HCT116 (cell line): ENCODE measurements at regions not wholly inside any gene's neighbourhood (a gene's known extent, or its start where the extent isn't known, plus 50 kb on each side); places are given as distances from the start of the nearest gene placed in this dataset.

Source experiments
- ATAC-seq: fragments of 200-7000 bp; cut with Tn5 transposase; 2 replicates; pipeline ENCODE4 v1.9.1; 2020; ENCODE audit warnings: mild to moderate bottlenecking, moderate library complexity
- BruUV-seq: library from RNA; stranded (reverse); fragments of 400-500 nt; replicated peaks from 2 replicates; lab custom pipeline; 2021; lab: Mats Ljungman, UMichigan
- CTCF ChIA-PET: fragments of 300-600 bp; sonication (Branson Sonifier 250); formaldehyde crosslinking; loops from one replicate; lab custom pipeline; 2021; ENCODE audit warnings: antibody characterized with exemption; lab: Charles Lee
- POLR2A ChIA-PET: fragments of 300-600, 350-600 bp; sonication (Branson Sonifier 250); formaldehyde crosslinking; loops from one replicate; lab custom pipeline; 2021; ENCODE audit warnings: antibody characterized with exemption; lab: Charles Lee
- RAD21 ChIA-PET, 2 experiments: fragments of 300-600 bp; sonication (Branson Sonifier 250); formaldehyde crosslinking; loops; one replicate each; lab custom pipeline; 2023; ENCODE audit warnings: low total read pairs in 2 of 2; ENCODE audit not compliant: uncharacterized antibody in 2 of 2, unreplicated experiment in 2 of 2, low non-redundant PET in 1 of 2; lab: Charles Lee
- DNase-seq: peaks from one replicate; pipeline ENCODE4 v3.0.0-alpha.2; 2010; ENCODE audit warnings: low read depth, low spot score
- H2AFZ ChIP-seq: fragments of 200-600 bp; shearing (Covaris generic), sonication (generic); 2 replicates; pipeline ENCODE4 v1.6.1; 2017; ENCODE audit warnings: low read depth, mixed run types, mixed read lengths, antibody characterized with exemption, low read length; ENCODE audit not compliant: poor library complexity, severe bottlenecking
- H3K27ac ChIP-seq: 2 replicates; pipeline ENCODE4 v1.5.1; 2012; ENCODE audit warnings: low read depth, low read length
- H3K27me3 ChIP-seq: fragments of 200-600 bp; sonication (generic); 2 replicates; pipeline ENCODE4 v1.6.1; 2016; ENCODE audit warnings: mixed run types, low read length, mixed read lengths; ENCODE audit not compliant: insufficient read depth
- H3K36me3 ChIP-seq, 2 experiments: fragments of 200-500 bp in 1 of 2; fragments of 200-600 bp in 1 of 2; sonication (Bioruptor generic) in 1 of 2; sonication (generic) in 1 of 2; 2 replicates each; pipeline versions ENCODE4 v1.5.1 to v1.6.1; 2014 to 2016; ENCODE audit warnings: low read length in 2 of 2, inconsistent platforms in 1 of 2, mixed read lengths in 1 of 2, mixed run types in 1 of 2; ENCODE audit not compliant: insufficient read depth in 2 of 2, control insufficient read depth in 1 of 2
- H3K4me1 ChIP-seq, 2 experiments: fragments of 200-600 bp in 1 of 2; sonication (generic) in 1 of 2; 2 replicates each; pipeline versions ENCODE4 v1.5.1 to v1.6.1; 2012 to 2017; ENCODE audit warnings: low read length in 2 of 2, inconsistent platforms in 1 of 2, mild to moderate bottlenecking in 1 of 2, mixed read lengths in 1 of 2, mixed run types in 1 of 2, moderate library complexity in 1 of 2; ENCODE audit not compliant: insufficient read depth in 2 of 2, control insufficient read depth in 1 of 2
- H3K4me2 ChIP-seq: fragments of 200-600 bp; sonication (generic); 2 replicates; pipeline ENCODE4 v1.6.1; 2017; ENCODE audit warnings: mixed run types, low read length, mixed read lengths
- H3K4me3 ChIP-seq, 2 experiments: fragments of 200-600 bp in 1 of 2; sonication (generic) in 1 of 2; replicated peaks in 1 of 2; 2 replicates each; pipeline ENCODE4 v1.5.1; 2011 to 2016; ENCODE audit warnings: low read length in 2 of 2, control low read depth in 1 of 2, low read depth in 1 of 2, mild to moderate bottlenecking in 1 of 2, mixed read lengths in 1 of 2, mixed run types in 1 of 2
- H3K79me2 ChIP-seq: fragments of 200-600 bp; sonication (generic); 2 replicates; pipeline ENCODE4 v1.6.1; 2017; ENCODE audit warnings: mild to moderate bottlenecking, mixed run types, low read length, moderate library complexity, mixed read lengths; ENCODE audit not compliant: insufficient read depth
- H3K9ac ChIP-seq: fragments of 200-600 bp; sonication (generic); 2 replicates; pipeline ENCODE4 v1.6.1; 2016; ENCODE audit warnings: low read length, mixed read lengths
- H3K9me2 ChIP-seq: fragments of 200-600 bp; sonication (generic), shearing (Covaris generic); 2 replicates; pipeline ENCODE4 v1.6.1; 2017; ENCODE audit warnings: mixed run types, mild to moderate bottlenecking, moderate library complexity; ENCODE audit not compliant: insufficient read depth
- H3K9me3 ChIP-seq, 2 experiments: fragments of 200-500 bp in 1 of 2; fragments of 200-600 bp in 1 of 2; sonication (Bioruptor generic) in 1 of 2; sonication (generic) in 1 of 2; 2 replicates each; pipeline ENCODE4 v1.6.1; 2014 to 2017; ENCODE audit warnings: low read length in 2 of 2, mixed read lengths in 2 of 2, inconsistent platforms in 1 of 2, low read depth in 1 of 2, mild to moderate bottlenecking in 1 of 2, mixed run types in 1 of 2, moderate library complexity in 1 of 2; ENCODE audit not compliant: control insufficient read depth in 1 of 2, insufficient read depth in 1 of 2
- H4K20me1 ChIP-seq: fragments of 200-600 bp; sonication (generic), shearing (Covaris generic); 2 replicates; pipeline ENCODE4 v1.6.1; 2017; ENCODE audit warnings: mixed run types, mild to moderate bottlenecking, moderate library complexity; ENCODE audit not compliant: insufficient read depth
- CEBPB ChIP-seq: IDR thresholded peaks from 2 replicates; pipeline ENCODE4 v1.6.1; 2012; ENCODE audit warnings: low read depth
- EGR1 ChIP-seq: IDR thresholded peaks from 2 replicates; pipeline ENCODE4 v1.6.1; 2012; ENCODE audit warnings: low read depth
- EZH2phosphoT487 ChIP-seq: fragments of 200-600 bp; IDR thresholded peaks from 2 replicates; pipeline ENCODE4 v1.6.1; 2018; ENCODE audit warnings: antibody characterized with exemption, borderline replicate concordance
- POLR2A ChIP-seq: IDR thresholded peaks from 2 replicates; pipeline ENCODE4 v1.7.0; 2011; ENCODE audit warnings: borderline replicate concordance; ENCODE audit not compliant: insufficient read depth, insufficient read length; ENCODE audit errors: extremely low read depth
- POLR2AphosphoS5 ChIP-seq: IDR thresholded peaks from 2 replicates; pipeline ENCODE4 v1.6.1; 2011; ENCODE audit warnings: mild to moderate bottlenecking, low read depth, low read length, moderate library complexity
- SIN3A ChIP-seq: IDR thresholded peaks from 2 replicates; pipeline ENCODE4 v1.6.1; 2012; ENCODE audit warnings: low read depth
- SP1 ChIP-seq: IDR thresholded peaks from 2 replicates; pipeline ENCODE4 v1.6.1; 2012; ENCODE audit warnings: low read depth
- TCF7L2 ChIP-seq: IDR thresholded peaks from 2 replicates; pipeline ENCODE4 v1.7.0; 2011; ENCODE audit warnings: borderline replicate concordance, inconsistent platforms; ENCODE audit not compliant: insufficient read depth, insufficient read length; ENCODE audit errors: extremely low read depth
- YY1 ChIP-seq: IDR thresholded peaks from 2 replicates; pipeline ENCODE4 v1.6.1; 2011; ENCODE audit warnings: low read length, low read depth, moderate library complexity, mild to moderate bottlenecking; ENCODE audit not compliant: insufficient replicate concordance; ENCODE audit errors: extremely low read depth
- intact Hi-C: fragments of 100-400 bp; cut with micrococcal nuclease; formaldehyde crosslinking; loops from 2 replicates; pipeline ENCODE4 v1.10.0; 2022
- TF ChIP-seq, protein P1 (sequence below), 3 experiments: fragments of 200-600 bp in 1 of 3; sonication (generic) in 1 of 3; IDR thresholded peaks in 2 of 3; conservative IDR thresholded peaks in 1 of 3; 2 replicates each; pipeline ENCODE4 v1.5.1; 2012 to 2017; ENCODE audit warnings: low read depth in 2 of 3, low read length in 2 of 3, antibody characterized with exemption in 1 of 3, borderline replicate concordance in 1 of 3, control low read depth in 1 of 3, mild to moderate bottlenecking in 1 of 3, mixed read lengths in 1 of 3, mixed run types in 1 of 3, moderate library complexity in 1 of 3; ENCODE audit not compliant: insufficient read depth in 1 of 3
- TF ChIP-seq, protein P2 (sequence below): IDR thresholded peaks from 2 replicates; pipeline ENCODE4 v1.6.1; 2011; ENCODE audit warnings: mild to moderate bottlenecking, low read length, moderate library complexity; ENCODE audit not compliant: insufficient replicate concordance; ENCODE audit errors: extremely low read depth
- TF ChIP-seq, protein P3 (sequence below): IDR thresholded peaks from 2 replicates; pipeline ENCODE4 v1.6.1; 2012
- TF ChIP-seq, protein P4 (sequence below): IDR thresholded peaks from 2 replicates; pipeline ENCODE4 v1.6.1; 2012; ENCODE audit warnings: low read depth

DNA sequence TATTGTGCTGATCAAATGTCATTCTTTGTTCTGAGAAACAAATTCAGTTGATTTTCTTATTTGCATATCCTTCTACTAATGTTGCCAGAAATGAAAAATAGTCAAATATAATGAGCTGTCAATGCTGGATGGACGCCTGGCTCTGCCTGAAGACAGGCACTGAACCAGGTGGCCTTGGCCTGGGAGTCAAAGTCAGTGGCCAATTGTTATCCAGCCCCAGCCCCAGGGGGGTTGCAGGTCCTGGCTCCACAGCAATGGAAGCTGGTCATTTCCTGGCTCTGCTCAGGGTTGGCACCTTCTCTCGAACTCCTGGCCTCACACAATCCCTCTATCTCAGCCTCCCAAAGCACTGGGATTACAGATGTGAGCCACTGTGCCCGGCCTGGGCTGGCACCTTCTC lies 176.8 kb upstream of the GLI2 start:
- no peak overlapping the region for H3K4me2 ChIP-seq
- H2AFZ ChIP-seq: no peak overlapping the region
- intact Hi-C loops: no loop called here
- H3K9ac ChIP-seq: no peak overlapping the region
- no TSS peak for BruUV-seq
- no peaks in the 10 kb centered on the region for H3K9me2 ChIP-seq
- no peaks in the 10 kb centered on the region for H4K20me1 ChIP-seq
- ChIA-PET POLR2A (no interaction called here), RAD21 (no interaction called here)
- ATAC-seq (no peak), DNase-seq (no peak)
- no peaks in the 10 kb centered on the region; a peak in 1 of 4 replicates for H3K4me1 ChIP-seq
- no peak overlapping the region for H3K4me3 ChIP-seq
- no peak for TF ChIP-seq POLR2AphosphoS5
- TF ChIP-seq POLR2A: no peak
- TF ChIP-seq, protein P1, sequence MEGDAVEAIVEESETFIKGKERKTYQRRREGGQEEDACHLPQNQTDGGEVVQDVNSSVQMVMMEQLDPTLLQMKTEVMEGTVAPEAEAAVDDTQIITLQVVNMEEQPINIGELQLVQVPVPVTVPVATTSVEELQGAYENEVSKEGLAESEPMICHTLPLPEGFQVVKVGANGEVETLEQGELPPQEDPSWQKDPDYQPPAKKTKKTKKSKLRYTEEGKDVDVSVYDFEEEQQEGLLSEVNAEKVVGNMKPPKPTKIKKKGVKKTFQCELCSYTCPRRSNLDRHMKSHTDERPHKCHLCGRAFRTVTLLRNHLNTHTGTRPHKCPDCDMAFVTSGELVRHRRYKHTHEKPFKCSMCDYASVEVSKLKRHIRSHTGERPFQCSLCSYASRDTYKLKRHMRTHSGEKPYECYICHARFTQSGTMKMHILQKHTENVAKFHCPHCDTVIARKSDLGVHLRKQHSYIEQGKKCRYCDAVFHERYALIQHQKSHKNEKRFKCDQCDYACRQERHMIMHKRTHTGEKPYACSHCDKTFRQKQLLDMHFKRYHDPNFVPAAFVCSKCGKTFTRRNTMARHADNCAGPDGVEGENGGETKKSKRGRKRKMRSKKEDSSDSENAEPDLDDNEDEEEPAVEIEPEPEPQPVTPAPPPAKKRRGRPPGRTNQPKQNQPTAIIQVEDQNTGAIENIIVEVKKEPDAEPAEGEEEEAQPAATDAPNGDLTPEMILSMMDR (IDR thresholded peaks at IDR 0.05 in 2 of 3, conservative IDR thresholded peaks at IDR 0.05 in 1 of 3; ENCODE audit: borderline replicate concordance in 1 of 3, insufficient read depth in 1 of 3, low read depth in 2 of 3, low read length in 2 of 3): no peak
- TF ChIP-seq SIN3A: no peak
- TF ChIP-seq EZH2phosphoT487: no peak
- TF ChIP-seq, protein P2, sequence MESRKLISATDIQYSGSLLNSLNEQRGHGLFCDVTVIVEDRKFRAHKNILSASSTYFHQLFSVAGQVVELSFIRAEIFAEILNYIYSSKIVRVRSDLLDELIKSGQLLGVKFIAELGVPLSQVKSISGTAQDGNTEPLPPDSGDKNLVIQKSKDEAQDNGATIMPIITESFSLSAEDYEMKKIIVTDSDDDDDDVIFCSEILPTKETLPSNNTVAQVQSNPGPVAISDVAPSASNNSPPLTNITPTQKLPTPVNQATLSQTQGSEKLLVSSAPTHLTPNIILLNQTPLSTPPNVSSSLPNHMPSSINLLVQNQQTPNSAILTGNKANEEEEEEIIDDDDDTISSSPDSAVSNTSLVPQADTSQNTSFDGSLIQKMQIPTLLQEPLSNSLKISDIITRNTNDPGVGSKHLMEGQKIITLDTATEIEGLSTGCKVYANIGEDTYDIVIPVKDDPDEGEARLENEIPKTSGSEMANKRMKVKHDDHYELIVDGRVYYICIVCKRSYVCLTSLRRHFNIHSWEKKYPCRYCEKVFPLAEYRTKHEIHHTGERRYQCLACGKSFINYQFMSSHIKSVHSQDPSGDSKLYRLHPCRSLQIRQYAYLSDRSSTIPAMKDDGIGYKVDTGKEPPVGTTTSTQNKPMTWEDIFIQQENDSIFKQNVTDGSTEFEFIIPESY: no peak
- TF ChIP-seq, protein P3, sequence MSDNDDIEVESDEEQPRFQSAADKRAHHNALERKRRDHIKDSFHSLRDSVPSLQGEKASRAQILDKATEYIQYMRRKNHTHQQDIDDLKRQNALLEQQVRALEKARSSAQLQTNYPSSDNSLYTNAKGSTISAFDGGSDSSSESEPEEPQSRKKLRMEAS: no peak
- no peak for TF ChIP-seq SP1
- TF ChIP-seq EGR1: no peak
- no peak for TF ChIP-seq CEBPB
- TF ChIP-seq YY1: no peak
- TF ChIP-seq, protein P4, sequence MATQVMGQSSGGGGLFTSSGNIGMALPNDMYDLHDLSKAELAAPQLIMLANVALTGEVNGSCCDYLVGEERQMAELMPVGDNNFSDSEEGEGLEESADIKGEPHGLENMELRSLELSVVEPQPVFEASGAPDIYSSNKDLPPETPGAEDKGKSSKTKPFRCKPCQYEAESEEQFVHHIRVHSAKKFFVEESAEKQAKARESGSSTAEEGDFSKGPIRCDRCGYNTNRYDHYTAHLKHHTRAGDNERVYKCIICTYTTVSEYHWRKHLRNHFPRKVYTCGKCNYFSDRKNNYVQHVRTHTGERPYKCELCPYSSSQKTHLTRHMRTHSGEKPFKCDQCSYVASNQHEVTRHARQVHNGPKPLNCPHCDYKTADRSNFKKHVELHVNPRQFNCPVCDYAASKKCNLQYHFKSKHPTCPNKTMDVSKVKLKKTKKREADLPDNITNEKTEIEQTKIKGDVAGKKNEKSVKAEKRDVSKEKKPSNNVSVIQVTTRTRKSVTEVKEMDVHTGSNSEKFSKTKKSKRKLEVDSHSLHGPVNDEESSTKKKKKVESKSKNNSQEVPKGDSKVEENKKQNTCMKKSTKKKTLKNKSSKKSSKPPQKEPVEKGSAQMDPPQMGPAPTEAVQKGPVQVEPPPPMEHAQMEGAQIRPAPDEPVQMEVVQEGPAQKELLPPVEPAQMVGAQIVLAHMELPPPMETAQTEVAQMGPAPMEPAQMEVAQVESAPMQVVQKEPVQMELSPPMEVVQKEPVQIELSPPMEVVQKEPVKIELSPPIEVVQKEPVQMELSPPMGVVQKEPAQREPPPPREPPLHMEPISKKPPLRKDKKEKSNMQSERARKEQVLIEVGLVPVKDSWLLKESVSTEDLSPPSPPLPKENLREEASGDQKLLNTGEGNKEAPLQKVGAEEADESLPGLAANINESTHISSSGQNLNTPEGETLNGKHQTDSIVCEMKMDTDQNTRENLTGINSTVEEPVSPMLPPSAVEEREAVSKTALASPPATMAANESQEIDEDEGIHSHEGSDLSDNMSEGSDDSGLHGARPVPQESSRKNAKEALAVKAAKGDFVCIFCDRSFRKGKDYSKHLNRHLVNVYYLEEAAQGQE: no peak
- TF ChIP-seq TCF7L2: no peak
- TF ChIP-seq, all 23 proteins: peak for 0
- Histone ChIP-seq H3K27me3 (no peaks in the 10 kb centered on the region), H3K79me2 (no peaks in the 10 kb centered on the region), H3K36me3 (no peaks in the 10 kb centered on the region), H3K27ac (no peak overlapping the region), H3K9me3 (no peaks in the 10 kb centered on the region)
- CTCF ChIA-PET: no interaction called here
